GM12878 (cell line): ENCODE measurements at regions not wholly inside any gene's neighbourhood (a gene's known extent, or its start where the extent isn't known, plus 50 kb on each side); places are given as distances from the start of the nearest gene placed in this dataset.

Experiments
- BRCA1 ChIP-seq: IDR thresholded peaks from 2 replicates; pipeline ENCODE4 v1.6.1; 2011; ENCODE audit warnings: low read depth, low read length, improper control_type of control experiment
- CHD2 ChIP-seq: IDR thresholded peaks from 2 replicates; pipeline ENCODE4 v1.6.1; 2011; ENCODE audit warnings: low read depth, low read length, improper control_type of control experiment, borderline replicate concordance
- HDAC2 ChIP-seq: fragments of 200-600 bp; sonication (generic); IDR thresholded peaks from 2 replicates; pipeline ENCODE4 v1.6.1; 2017
- IRF5 ChIP-seq: fragments of 450-650 bp; IDR thresholded peaks from 2 replicates; pipeline ENCODE4 v1.6.1; 2017; ENCODE audit warnings: borderline replicate concordance
- MTA3 ChIP-seq: IDR thresholded peaks from 2 replicates; pipeline ENCODE4 v1.6.1; 2012; ENCODE audit warnings: low read length, inconsistent platforms, borderline replicate concordance
- NFYA ChIP-seq: IDR thresholded peaks from 2 replicates; pipeline ENCODE4 v1.6.1; 2011; ENCODE audit warnings: low read depth, mild to moderate bottlenecking, low read length, improper control_type of control experiment, borderline replicate concordance
- POU2F2 ChIP-seq: IDR thresholded peaks from 3 replicates; pipeline ENCODE4 v1.6.1; 2011; ENCODE audit warnings: low read depth, mild to moderate bottlenecking, low read length, borderline replicate concordance
- RCOR1 ChIP-seq: conservative IDR thresholded peaks from 2 replicates; pipeline ENCODE4 v1.6.1; 2012; ENCODE audit warnings: low read depth, low read length, improper control_type of control experiment
- TCF3 ChIP-seq: IDR thresholded peaks from 2 replicates; pipeline ENCODE4 v1.6.1; 2012; ENCODE audit warnings: low read depth, mild to moderate bottlenecking, low read length, borderline replicate concordance; ENCODE audit not compliant: insufficient read depth
- ZBTB40 ChIP-seq: fragments of 450-650 bp; IDR thresholded peaks from 2 replicates; pipeline ENCODE4 v1.6.1; 2016; ENCODE audit warnings: mild to moderate bottlenecking, moderate library complexity, borderline replicate concordance
- ZNF384 ChIP-seq: IDR thresholded peaks from 2 replicates; pipeline ENCODE4 v1.6.1; 2012; ENCODE audit warnings: low read depth, mild to moderate bottlenecking, low read length, improper control_type of control experiment, borderline replicate concordance

GRCh38 chr15:79615754-79616153, 183.6 kb downstream of the MINAR1 start (continued):
- TF ChIP-seq NFYA (no peak), POU2F2 (no peak), TCF3 (no peak), RCOR1 (no peak), MTA3 (no peak), ZBTB40 (no peak), HDAC2 (no peak), CHD2 (no peak), IRF5 (no peak), BRCA1 (no peak), ZNF384 (no peak)
- TF ChIP-seq, all 136 proteins: peak for 0
